ENCODE measurements at regions not wholly inside any gene's neighbourhood (a gene's known extent, or its start where the extent isn't known, plus 50 kb on each side); places are given as distances from the start of the nearest gene placed in this dataset.

- Histone ChIP-seq H3K4me3 (ENCODE audit: low read length) (no peak overlapping the region), H3K27ac (ENCODE audit: low read depth, low read length) (no peak overlapping the region), H3K36me3 (ENCODE audit: control insufficient read depth in 2 of 3, insufficient read depth in 3 of 3, low read length in 3 of 3) (no peaks in the 10 kb centered on the region), H3K9me3 (ENCODE audit: control insufficient read depth in 2 of 3, low read length in 3 of 3) (no peaks in the 10 kb centered on the region), H3K4me1 (ENCODE audit: control insufficient read depth in 2 of 2, insufficient read depth in 2 of 2, low read length in 2 of 2) (no peaks in the 10 kb centered on the region), H3K27me3 (ENCODE audit: control insufficient read depth in 2 of 2, insufficient read depth in 2 of 2, low read length in 2 of 2) (no peaks in the 10 kb centered on the region)
- no peak overlapping the region for H3K27ac Mint-ChIP-seq
- intact Hi-C loops (cut with micrococcal nuclease): no loop called here
- H3K4me1 Mint-ChIP-seq: no peaks in the 10 kb centered on the region
- CTCF ChIA-PET: no interaction called here
- POLR2A ChIA-PET: no interaction called here
- H3K4me3 Mint-ChIP-seq: no peak overlapping the region
- H3K27me3 Mint-ChIP-seq: no peaks in the 10 kb centered on the region
- peaks cover 0 to 13% (median 0%) of the 10 kb centered on the region in 11 donors for H3K9me3 Mint-ChIP-seq
- no peak for ATAC-seq
- no peak for DNase-seq
- no peaks in the 10 kb centered on the region for H3K36me3 Mint-ChIP-seq
Measured at GRCh38 chr3:159157275-159157674, 355.4 kb downstream of the MFSD1 start.

DNA sequence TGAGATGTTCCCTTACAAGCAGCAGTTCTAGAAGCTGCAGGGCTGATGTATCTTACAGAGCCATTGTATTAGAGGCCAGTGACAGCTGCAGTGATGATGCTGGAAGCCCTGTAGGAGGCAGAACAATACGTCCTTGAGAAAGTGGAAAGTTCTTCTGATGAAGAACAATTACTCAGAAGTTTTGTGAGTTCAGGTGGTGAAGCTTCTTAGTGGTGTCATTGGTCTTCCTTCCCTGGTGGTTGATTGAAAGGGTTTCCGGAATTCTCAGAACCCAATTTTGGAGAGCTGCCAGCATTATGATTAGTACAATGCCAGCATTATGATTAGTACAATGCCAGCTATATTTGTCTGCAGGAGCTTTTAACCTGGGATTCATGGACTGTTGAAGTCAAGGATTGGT lies 356.4 kb downstream of the MFSD1 start:
- no peak for DNase-seq
- Histone ChIP-seq H3K36me3 (ENCODE audit: control insufficient read depth in 2 of 3, insufficient read depth in 3 of 3, low read length in 3 of 3) (no peaks in the 10 kb centered on the region), H3K4me1 (ENCODE audit: control insufficient read depth in 2 of 2, insufficient read depth in 2 of 2, low read length in 2 of 2) (no peaks in the 10 kb centered on the region), H3K27me3 (ENCODE audit: control insufficient read depth in 2 of 2, insufficient read depth in 2 of 2, low read length in 2 of 2) (no peaks in the 10 kb centered on the region), H3K27ac (ENCODE audit: low read depth, low read length) (no peak overlapping the region), H3K4me3 (ENCODE audit: low read length) (no peak overlapping the region), H3K9me3 (ENCODE audit: control insufficient read depth in 2 of 3, low read length in 3 of 3) (no peaks in the 10 kb centered on the region)
- ChIA-PET CTCF (no interaction called here), POLR2A (no interaction called here)
- Mint-ChIP-seq H3K4me1 (no peaks in the 10 kb centered on the region), H3K36me3 (no peaks in the 10 kb centered on the region), H3K27me3 (no peaks in the 10 kb centered on the region), H3K4me3 (no peak overlapping the region), H3K27ac (no peak overlapping the region), H3K9me3 (peaks cover 0 to 13% (median 0%) of the 10 kb centered on the region in 11 donors)
- no peak for ATAC-seq
- intact Hi-C loops (cut with micrococcal nuclease): no loop called here

GRCh38 chr3:159158801-159159200 lies 356.9 kb downstream of the MFSD1 start:
- Mint-ChIP-seq H3K27me3 (no peaks in the 10 kb centered on the region), H3K4me1 (no peaks in the 10 kb centered on the region), H3K9me3 (peaks cover 0 to 13% (median 0%) of the 10 kb centered on the region in 11 donors), H3K36me3 (no peaks in the 10 kb centered on the region), H3K4me3 (peak overlapping the region in 1 of 10 donors; percentile 29), H3K27ac (no peak overlapping the region)
- ATAC-seq: no peak
- ChIA-PET POLR2A (no interaction called here), CTCF (interaction anchor here (0.7 kb wide), 1 partner anchor 99 kb away, joined by 3 read pairs; no protein-coding TSS in a partner anchor)
- Histone ChIP-seq H3K9me3 (ENCODE audit: control insufficient read depth in 2 of 3, low read length in 3 of 3) (no peaks in the 10 kb centered on the region), H3K4me1 (ENCODE audit: control insufficient read depth in 2 of 2, insufficient read depth in 2 of 2, low read length in 2 of 2) (no peaks in the 10 kb centered on the region), H3K4me3 (ENCODE audit: low read length) (no peak overlapping the region), H3K36me3 (ENCODE audit: control insufficient read depth in 2 of 3, insufficient read depth in 3 of 3, low read length in 3 of 3) (no peaks in the 10 kb centered on the region), H3K27ac (ENCODE audit: low read depth, low read length) (no peak overlapping the region), H3K27me3 (ENCODE audit: control insufficient read depth in 2 of 2, insufficient read depth in 2 of 2, low read length in 2 of 2) (no peaks in the 10 kb centered on the region)
- no peak for DNase-seq
- intact Hi-C loops (cut with micrococcal nuclease): no loop called here

GRCh38 chr3:159159546-159159945 lies 357.7 kb downstream of the MFSD1 start:
- Histone ChIP-seq H3K9me3 (ENCODE audit: control insufficient read depth in 2 of 3, low read length in 3 of 3) (no peaks in the 10 kb centered on the region), H3K4me1 (ENCODE audit: control insufficient read depth in 2 of 2, insufficient read depth in 2 of 2, low read length in 2 of 2) (no peaks in the 10 kb centered on the region), H3K27me3 (ENCODE audit: control insufficient read depth in 2 of 2, insufficient read depth in 2 of 2, low read length in 2 of 2) (no peaks in the 10 kb centered on the region), H3K36me3 (ENCODE audit: control insufficient read depth in 2 of 3, insufficient read depth in 3 of 3, low read length in 3 of 3) (no peaks in the 10 kb centered on the region), H3K27ac (ENCODE audit: low read depth, low read length) (no peak overlapping the region), H3K4me3 (ENCODE audit: low read length) (no peak overlapping the region)
- intact Hi-C loops (cut with micrococcal nuclease): no loop called here
- H3K4me1 Mint-ChIP-seq: no peaks in the 10 kb centered on the region
- no peak overlapping the region for H3K4me3 Mint-ChIP-seq
- no peaks in the 10 kb centered on the region for H3K27me3 Mint-ChIP-seq
- CTCF ChIA-PET: interaction anchor here (0.7 kb wide), 1 partner anchor 98 kb away, joined by 3 read pairs; no protein-coding TSS in a partner anchor
- ATAC-seq: no peak
- DNase-seq: no peak
- H3K27ac Mint-ChIP-seq: no peak overlapping the region
- POLR2A ChIA-PET: no interaction called here
- no peaks in the 10 kb centered on the region for H3K36me3 Mint-ChIP-seq
- H3K9me3 Mint-ChIP-seq: peaks cover 0 to 13% (median 0%) of the 10 kb centered on the region in 11 donors

GRCh38 chr3:159163656-159164055 lies 361.8 kb downstream of the MFSD1 start:
- Mint-ChIP-seq H3K9me3 (peaks cover 0 to 8% (median 0%) of the 10 kb centered on the region in 11 donors), H3K36me3 (no peaks in the 10 kb centered on the region), H3K27ac (no peak overlapping the region), H3K27me3 (peaks cover 0 to 6% (median 0%) of the 10 kb centered on the region in 5 donors), H3K4me3 (no peak overlapping the region), H3K4me1 (no peaks in the 10 kb centered on the region)
- CTCF ChIA-PET: no interaction called here
- no peaks in the 10 kb centered on the region for H3K27me3 ChIP-seq (ENCODE audit: control insufficient read depth in 2 of 2, insufficient read depth in 2 of 2, low read length in 2 of 2)
- intact Hi-C loops (cut with micrococcal nuclease): no loop called here
- H3K27ac ChIP-seq (ENCODE audit: low read depth, low read length): no peak overlapping the region
- H3K4me3 ChIP-seq (ENCODE audit: low read length): no peak overlapping the region
- DNase-seq (no peak), ATAC-seq (no peak)
- POLR2A ChIA-PET: no interaction called here
- no peaks in the 10 kb centered on the region for H3K4me1 ChIP-seq (ENCODE audit: control insufficient read depth in 2 of 2, insufficient read depth in 2 of 2, low read length in 2 of 2)
- H3K9me3 ChIP-seq (ENCODE audit: control insufficient read depth in 2 of 3, low read length in 3 of 3): no peaks in the 10 kb centered on the region
- H3K36me3 ChIP-seq (ENCODE audit: control insufficient read depth in 2 of 3, insufficient read depth in 3 of 3, low read length in 3 of 3): no peaks in the 10 kb centered on the region

DNA sequence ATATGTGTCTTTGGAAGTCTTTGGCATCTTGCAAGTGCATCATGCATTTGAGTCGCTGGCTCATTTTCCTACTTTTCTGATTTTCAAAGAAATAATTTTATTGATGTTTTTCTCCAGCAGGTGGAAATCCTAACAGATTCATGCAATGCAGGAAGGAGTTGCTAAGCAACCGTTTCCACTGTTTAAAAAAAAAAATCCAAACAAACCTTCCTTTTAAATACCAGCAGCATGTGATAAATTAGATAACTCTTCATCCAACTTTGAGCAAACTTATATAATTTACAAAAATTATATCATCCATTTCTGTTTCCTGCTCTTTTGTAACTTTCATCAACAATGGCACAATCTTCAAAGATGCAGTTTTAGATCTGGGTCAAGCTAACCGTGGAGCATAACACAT lies 364.1 kb downstream of the MFSD1 start:
- Histone ChIP-seq H3K27ac (ENCODE audit: low read depth, low read length) (no peak overlapping the region), H3K9me3 (ENCODE audit: control insufficient read depth in 2 of 3, low read length in 3 of 3) (no peaks in the 10 kb centered on the region), H3K4me1 (ENCODE audit: control insufficient read depth in 2 of 2, insufficient read depth in 2 of 2, low read length in 2 of 2) (no peaks in the 10 kb centered on the region), H3K27me3 (ENCODE audit: control insufficient read depth in 2 of 2, insufficient read depth in 2 of 2, low read length in 2 of 2) (no peaks in the 10 kb centered on the region), H3K4me3 (ENCODE audit: low read length) (no peak overlapping the region), H3K36me3 (ENCODE audit: control insufficient read depth in 2 of 3, insufficient read depth in 3 of 3, low read length in 3 of 3) (no peaks in the 10 kb centered on the region)
- intact Hi-C loops (cut with micrococcal nuclease): no loop called here
- no peak overlapping the region for H3K27ac Mint-ChIP-seq
- ChIA-PET POLR2A (no interaction called here), CTCF (no interaction called here)
- H3K36me3 Mint-ChIP-seq: no peaks in the 10 kb centered on the region
- H3K4me3 Mint-ChIP-seq: no peak overlapping the region
- ATAC-seq (no peak), DNase-seq (no peak)
- no peaks in the 10 kb centered on the region for H3K4me1 Mint-ChIP-seq
- H3K9me3 Mint-ChIP-seq: peaks cover 0 to 4% (median 0%) of the 10 kb centered on the region in 11 donors
- H3K27me3 Mint-ChIP-seq: peaks cover 0 to 6% (median 4%) of the 10 kb centered on the region in 5 donors

DNA sequence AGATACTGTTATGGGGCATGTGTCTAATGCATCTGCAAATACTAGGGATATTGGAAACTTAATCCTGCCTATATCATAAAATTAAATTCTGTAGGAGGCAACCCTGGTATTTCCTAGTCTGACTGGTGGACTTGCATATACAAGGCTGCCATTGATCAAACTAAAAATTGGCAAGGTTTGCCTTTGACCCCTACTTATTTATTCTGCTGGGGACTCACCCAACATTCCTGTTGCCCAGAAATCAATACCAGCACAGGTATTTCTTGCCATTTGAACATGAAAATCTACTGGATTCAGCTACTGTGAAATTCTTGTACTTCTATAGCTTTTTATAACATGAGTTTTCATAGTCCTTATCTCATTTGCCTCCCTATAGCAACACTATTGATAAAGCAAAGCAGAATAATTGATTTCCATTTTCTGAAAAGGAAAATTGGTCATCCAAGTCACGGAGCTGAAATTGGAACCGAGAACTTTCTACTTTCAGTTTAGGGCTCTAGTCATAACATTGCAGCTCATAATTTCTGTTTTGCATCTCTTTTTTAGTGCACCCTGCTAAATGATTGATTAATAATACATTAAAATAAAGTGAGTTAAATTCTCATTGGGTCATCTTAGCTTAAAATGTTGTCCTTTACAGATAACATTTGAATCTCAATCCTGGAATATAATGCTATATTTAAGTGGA lies 365.2 kb downstream of the MFSD1 start:
- Mint-ChIP-seq H3K4me3 (no peak overlapping the region), H3K4me1 (no peaks in the 10 kb centered on the region), H3K36me3 (no peaks in the 10 kb centered on the region), H3K27me3 (peaks cover 0 to 9% (median 4%) of the 10 kb centered on the region in 5 donors), H3K9me3 (peaks cover 0 to 2% (median 0%) of the 10 kb centered on the region in 11 donors), H3K27ac (no peak overlapping the region)
- no peak overlapping the region for H3K4me3 ChIP-seq (ENCODE audit: low read length)
- no peaks in the 10 kb centered on the region for H3K4me1 ChIP-seq (ENCODE audit: control insufficient read depth in 2 of 2, insufficient read depth in 2 of 2, low read length in 2 of 2)
- no peak overlapping the region for H3K27ac ChIP-seq (ENCODE audit: low read depth, low read length)
- ChIA-PET CTCF (no interaction called here), POLR2A (no interaction called here)
- H3K36me3 ChIP-seq (ENCODE audit: control insufficient read depth in 2 of 3, insufficient read depth in 3 of 3, low read length in 3 of 3): no peaks in the 10 kb centered on the region
- ATAC-seq (no peak), DNase-seq (no peak)
- intact Hi-C loops (cut with micrococcal nuclease): no loop called here
- no peaks in the 10 kb centered on the region for H3K27me3 ChIP-seq (ENCODE audit: control insufficient read depth in 2 of 2, insufficient read depth in 2 of 2, low read length in 2 of 2)
- no peaks in the 10 kb centered on the region for H3K9me3 ChIP-seq (ENCODE audit: control insufficient read depth in 2 of 3, low read length in 3 of 3)
